Liver (tissue), 7 donors: ENCODE measurements at regions not wholly inside any gene's neighbourhood (a gene's known extent, or its start where the extent isn't known, plus 50 kb on each side); places are given as distances from the start of the nearest gene placed in this dataset.
"Not testable (repeated sequence)": the region's sequence is repeated elsewhere in the genome, so short reads cannot be mapped to it uniquely, and the experiment has no call there.

Source experiments
- DNase-seq: peaks from one replicate; pipeline ENCODE4 v3.0.0-alpha.2; 2017; ENCODE audit warnings: low spot score
- H3K27ac ChIP-seq, 2 donors: one replicate each; pipeline ENCODE4 v1.7.0; 2013; ENCODE audit warnings: inconsistent platforms in 2 of 2, low read length in 2 of 2, control low read depth in 1 of 2, low read depth in 1 of 2, mild to moderate bottlenecking in 1 of 2
- H3K27me3 ChIP-seq, 4 donors: one replicate each; pipeline versions ENCODE4 v1.6.1 to v1.7.0; 2013; ENCODE audit warnings: low read length in 3 of 4, inconsistent platforms in 1 of 4, mild to moderate bottlenecking in 1 of 4, moderate library complexity in 1 of 4; ENCODE audit not compliant: control insufficient read depth in 4 of 4, insufficient read depth in 4 of 4
- H3K36me3 ChIP-seq, 4 donors: one replicate each; pipeline versions ENCODE4 v1.6.1 to v1.7.0; 2013; ENCODE audit warnings: low read length in 3 of 4, mild to moderate bottlenecking in 3 of 4, low read depth in 1 of 4, moderate library complexity in 1 of 4; ENCODE audit not compliant: control insufficient read depth in 4 of 4, insufficient read depth in 3 of 4
- H3K4me1 ChIP-seq, 4 donors: one replicate each; pipeline versions ENCODE4 v1.6.1 to v1.7.0; 2013; ENCODE audit warnings: low read length in 3 of 4, mild to moderate bottlenecking in 3 of 4, moderate library complexity in 1 of 4; ENCODE audit not compliant: control insufficient read depth in 4 of 4, insufficient read depth in 4 of 4
- H3K4me3 ChIP-seq, 3 donors: one replicate each; pipeline versions ENCODE4 v1.6.1 to v1.7.0; 2013; ENCODE audit warnings: low read length in 3 of 3, control low read depth in 1 of 3, low read depth in 1 of 3, mild to moderate bottlenecking in 1 of 3
- H3K9ac ChIP-seq, 2 donors: one replicate each; pipeline ENCODE4 v1.7.0; 2013; ENCODE audit warnings: low read length in 2 of 2, mild to moderate bottlenecking in 2 of 2, moderate library complexity in 2 of 2, control low read depth in 1 of 2, low read depth in 1 of 2
- H3K9me3 ChIP-seq, 4 donors: one replicate each; pipeline versions ENCODE4 v1.6.1 to v1.7.0; 2013; ENCODE audit warnings: low read length in 3 of 4; ENCODE audit not compliant: control insufficient read depth in 4 of 4
- FOXA2 ChIP-seq: IDR thresholded peaks from 2 replicates; pipeline ENCODE4 v1.6.1; 2016; ENCODE audit warnings: antibody characterized with exemption
- GABPA ChIP-seq, 2 donors: IDR thresholded peaks in 1 of 2; conservative IDR thresholded peaks in 1 of 2; 2 replicates each; pipeline ENCODE4 v1.6.1; 2016; ENCODE audit warnings: antibody characterized with exemption in 2 of 2, mild to moderate bottlenecking in 1 of 2, moderate library complexity in 1 of 2
- HNF4A ChIP-seq, 2 donors: conservative IDR thresholded peaks; 2 replicates each; pipeline ENCODE4 v1.6.1; 2016; ENCODE audit warnings: antibody characterized with exemption in 2 of 2, mild to moderate bottlenecking in 2 of 2
- HNF4G ChIP-seq: IDR thresholded peaks from 2 replicates; pipeline ENCODE4 v1.6.1; 2016; ENCODE audit warnings: antibody characterized with exemption
- JUND ChIP-seq, 2 donors: IDR thresholded peaks; 2 replicates each; pipeline ENCODE4 v1.6.1; 2016; ENCODE audit warnings: antibody characterized with exemption in 2 of 2
- MAX ChIP-seq: IDR thresholded peaks from 2 replicates; pipeline ENCODE4 v1.6.1; 2016; ENCODE audit warnings: antibody characterized with exemption
- RAD21 ChIP-seq, 2 donors: IDR thresholded peaks; 2 replicates each; pipeline ENCODE4 v1.6.1; 2016; ENCODE audit warnings: antibody characterized with exemption in 2 of 2, mild to moderate bottlenecking in 2 of 2
- RXRA ChIP-seq, 2 donors: IDR thresholded peaks; 2 replicates each; pipeline ENCODE4 v1.6.1; 2017 to 2018; ENCODE audit warnings: antibody characterized with exemption in 2 of 2, mild to moderate bottlenecking in 1 of 2
- ZBTB33 ChIP-seq: IDR thresholded peaks from 2 replicates; pipeline ENCODE4 v1.6.1; 2016; ENCODE audit warnings: antibody characterized with exemption
- WGBS: extraction: QIAGEN DNeasy Blood & Tissue Kit; methylation state at CpG from one replicate; pipeline ENCODE4 v1.1.7; 2013; 5-methylcytosine and 5-hydroxymethylcytosine counted together
- donor health status: healthy.
- donor health status: healthy.
- donor health status: healthy.
- donor health status: healthy.

- TF ChIP-seq RAD21 (IDR thresholded peaks at IDR 0.05): no peak
- TF ChIP-seq HNF4A (conservative IDR thresholded peaks at IDR 0.05): no peak
These were observed 82.3 kb downstream of the POU4F1 start (continued) for GRCh38 chr13:78521091-78521490.

GRCh38 chr13:78520425-78520824 lies 82.9 kb downstream of the POU4F1 start:
- Histone ChIP-seq H3K4me1 (no peaks in the 10 kb centered on the region), H3K27ac (no peak overlapping the region), H3K9me3 (peaks cover 0 to 3% (median 0%) of the 10 kb centered on the region in 4 donors), H3K4me3 (no peak overlapping the region), H3K27me3 (no peaks in the 10 kb centered on the region), H3K36me3 (no peaks in the 10 kb centered on the region), H3K9ac (no peak overlapping the region)
- 84% methylated on average over 2 of the region's 2 CpGs for WGBS
- TF ChIP-seq RAD21 (IDR thresholded peaks at IDR 0.05) (no peak), RXRA (IDR thresholded peaks at IDR 0.05) (no peak), FOXA2 (no peak), MAX (no peak), JUND (IDR thresholded peaks at IDR 0.05) (no peak), HNF4G (no peak), GABPA (IDR thresholded peaks at IDR 0.05 in 1 of 2, conservative IDR thresholded peaks at IDR 0.05 in 1 of 2) (no peak)
- no peak for DNase-seq

- 86% methylated on average over 7 of the region's 7 CpGs for WGBS
These were observed 84.9 kb downstream of the POU4F1 start for GRCh38 chr13:78518482-78518881.

GRCh38 chr13:78499802-78500201 lies 103.5 kb downstream of the POU4F1 start:
- 62% methylated on average over 4 of the region's 4 CpGs for whole genome bisulfite sequencing

More at GRCh38 chr13:78518482-78518881, 84.9 kb downstream of the POU4F1 start:
- H3K27ac ChIP-seq, H3K27me3 ChIP-seq, H3K9ac ChIP-seq, H3K4me1 ChIP-seq, H3K36me3 ChIP-seq, H3K4me3 ChIP-seq, DNase-seq, H3K9me3 ChIP-seq: not testable (repeated sequence)

More at GRCh38 chr13:78499802-78500201, 103.5 kb downstream of the POU4F1 start:
- peaks cover 0 to 2% (median 0%) of the 10 kb centered on the region in 4 donors for H3K9me3 ChIP-seq
- no peaks in the 10 kb centered on the region for H3K4me1 ChIP-seq
- no peak overlapping the region for H3K9ac ChIP-seq
- DNase-seq: no peak
- no peak for TF ChIP-seq HNF4G
- no peak for TF ChIP-seq ZBTB33
- no peak for TF ChIP-seq HNF4A (conservative IDR thresholded peaks at IDR 0.05)
- no peaks in the 10 kb centered on the region for H3K36me3 ChIP-seq
- peaks cover 0 to 3% (median 0%) of the 10 kb centered on the region in 4 donors for H3K27me3 ChIP-seq
- H3K4me3 ChIP-seq: no peak overlapping the region
- no peak overlapping the region for H3K27ac ChIP-seq
